Endothelial cell of umbilical vein (primary cell): ENCODE measurements at regions not wholly inside any gene's neighbourhood (a gene's known extent, or its start where the extent isn't known, plus 50 kb on each side); places are given as distances from the start of the nearest gene placed in this dataset.

Source experiments
- CTCF ChIP-seq, 2 donors: IDR thresholded peaks; 1 replicate in 1 of 2; 2 replicates in 1 of 2; pipeline ENCODE4 v1.5.1; 2011; ENCODE audit warnings: low read length in 2 of 2, mild to moderate bottlenecking in 2 of 2, moderate library complexity in 2 of 2, control low read depth in 1 of 2, inconsistent platforms in 1 of 2, low read depth in 1 of 2; ENCODE audit not compliant: insufficient read depth in 1 of 2; ENCODE audit errors: extremely low read depth in 1 of 2
- EZH2 ChIP-seq: IDR thresholded peaks from 2 replicates; pipeline ENCODE4 v1.6.1; 2012; ENCODE audit warnings: borderline replicate concordance, low read depth, mild to moderate bottlenecking, moderate library complexity, low read length, inconsistent platforms; ENCODE audit not compliant: severe bottlenecking
- POLR2A ChIP-seq: IDR thresholded peaks from 2 replicates; pipeline ENCODE4 v1.6.1; 2012; ENCODE audit warnings: low read depth, mild to moderate bottlenecking, control low read depth, low read length
- POLR2AphosphoS5 ChIP-seq: IDR thresholded peaks from 2 replicates; pipeline ENCODE4 v1.6.1; 2012; ENCODE audit warnings: low read depth, mild to moderate bottlenecking, control low read depth, low read length, moderate library complexity; ENCODE audit not compliant: insufficient read depth

GRCh38 chr7:113809581-113809980 is 109.2 kb downstream of the PPP1R3A start:
- TF ChIP-seq CTCF (IDR thresholded peaks at IDR 0.05; ENCODE audit: extremely low read depth in 1 of 2, insufficient read depth in 1 of 2, low read depth in 1 of 2, low read length in 2 of 2) (no peak), POLR2A (no peak), EZH2 (no peak), POLR2AphosphoS5 (no peak)
